GM19397 (cell line): ENCODE measurements at regions not wholly inside any gene's neighbourhood (a gene's known extent, or its start where the extent isn't known, plus 50 kb on each side); places are given as distances from the start of the nearest gene placed in this dataset.

Experiments used
- ATAC-seq: cut with Tn5 transposase; IDR thresholded peaks from one replicate; pipeline ENCODE4 v1.9.1; 2021; ENCODE audit warnings: mild to moderate bottlenecking, moderate library complexity; ENCODE audit not compliant: unreplicated experiment

GRCh38 chr1:38347446-38348175 is 301.0 kb upstream of the POU3F1 start:
- ATAC-seq: no peak

DNA sequence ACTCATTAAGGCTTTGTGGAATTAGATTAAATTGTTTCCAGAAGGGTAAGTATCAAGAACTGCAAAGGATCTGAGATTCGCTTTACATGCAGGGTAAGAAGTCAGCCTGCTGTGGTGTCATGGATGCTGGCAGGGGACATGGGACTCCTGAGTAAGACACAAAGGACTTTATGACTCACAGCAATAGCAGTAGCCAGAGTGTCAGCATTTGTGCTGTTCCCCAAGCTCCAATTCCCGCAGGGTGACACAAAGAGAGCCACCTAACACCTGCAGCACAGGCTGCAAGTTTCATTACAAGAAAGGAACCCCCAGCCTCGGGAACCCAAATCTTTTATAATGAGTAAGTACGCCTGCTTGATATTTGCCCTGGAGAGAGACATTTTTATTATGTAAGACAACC is 298.1 kb upstream of the POU3F1 start:
- no peak for ATAC-seq

DNA sequence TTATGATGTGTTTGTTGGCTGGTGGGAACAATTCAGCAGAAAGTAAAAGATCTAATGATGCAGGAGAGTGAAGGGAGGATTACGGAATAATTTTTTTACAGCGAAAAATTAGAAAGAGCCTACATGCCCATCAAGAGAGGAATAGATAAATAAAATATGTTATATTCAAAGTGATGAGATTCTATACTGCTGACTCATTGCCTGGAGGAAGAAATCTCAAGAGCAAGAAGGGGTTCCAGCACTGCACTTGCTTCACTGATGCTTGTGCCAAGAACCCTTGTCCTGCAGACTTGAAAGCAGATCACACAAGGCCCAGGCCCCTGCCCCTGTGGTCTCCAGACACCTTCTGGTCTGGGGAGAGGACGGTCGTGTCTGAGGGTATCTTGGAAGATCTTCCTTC is 295.1 kb upstream of the POU3F1 start:
- ATAC-seq: no peak

DNA sequence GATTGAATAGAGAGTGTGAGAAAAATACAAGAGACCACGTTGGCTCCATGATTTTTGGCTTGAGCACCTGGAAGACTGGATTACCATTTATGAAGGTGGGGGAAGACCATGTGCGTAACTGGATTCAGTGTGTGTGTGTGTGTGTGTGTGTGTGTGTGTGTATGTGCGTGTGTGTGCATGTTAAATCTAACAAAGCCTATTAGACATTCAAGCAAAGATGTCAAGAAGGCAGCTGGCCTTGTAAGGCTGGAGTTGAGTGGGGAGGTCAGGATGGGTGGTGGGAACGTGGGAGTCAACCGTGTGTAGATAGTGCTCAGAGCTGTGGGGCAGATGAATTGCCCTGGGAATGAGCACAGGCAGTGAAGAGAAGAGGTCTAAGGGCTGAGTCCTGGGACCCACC is 293.8 kb upstream of the POU3F1 start:
- ATAC-seq: no peak

DNA sequence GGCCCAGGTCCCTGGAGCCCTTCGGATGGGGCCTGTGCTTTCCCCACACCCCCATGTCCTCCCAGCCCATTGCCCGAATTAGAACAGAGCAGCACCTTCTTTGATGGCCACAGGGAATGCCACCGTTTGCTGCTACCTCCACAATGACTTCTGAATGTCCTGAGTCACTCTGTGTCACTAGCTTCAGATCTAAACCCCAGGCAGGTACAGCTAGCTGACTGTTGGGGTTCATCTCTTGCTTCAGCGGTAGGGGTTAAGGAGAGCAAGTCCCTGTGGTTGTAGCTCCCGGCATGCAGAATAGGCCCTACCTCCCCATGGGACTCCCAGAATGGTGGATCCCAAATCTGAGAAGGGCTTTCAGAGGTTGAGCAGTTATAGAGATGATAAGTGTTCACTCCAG is 291.1 kb upstream of the POU3F1 start:
- no peak for ATAC-seq

- ATAC-seq: no peak
Measured at GRCh38 chr1:38336961-38337360, 290.4 kb upstream of the POU3F1 start.

- no peak for ATAC-seq
Measured at GRCh38 chr1:38336301-38336923, 289.8 kb upstream of the POU3F1 start.

GRCh38 chr1:38334930-38335592 is 288.5 kb upstream of the POU3F1 start:
- ATAC-seq: no peak

GRCh38 chr1:38332649-38333310 is 286.2 kb upstream of the POU3F1 start:
- ATAC-seq: no peak

GRCh38 chr1:38331496-38332210 is 285.1 kb upstream of the POU3F1 start:
- no peak for ATAC-seq

DNA sequence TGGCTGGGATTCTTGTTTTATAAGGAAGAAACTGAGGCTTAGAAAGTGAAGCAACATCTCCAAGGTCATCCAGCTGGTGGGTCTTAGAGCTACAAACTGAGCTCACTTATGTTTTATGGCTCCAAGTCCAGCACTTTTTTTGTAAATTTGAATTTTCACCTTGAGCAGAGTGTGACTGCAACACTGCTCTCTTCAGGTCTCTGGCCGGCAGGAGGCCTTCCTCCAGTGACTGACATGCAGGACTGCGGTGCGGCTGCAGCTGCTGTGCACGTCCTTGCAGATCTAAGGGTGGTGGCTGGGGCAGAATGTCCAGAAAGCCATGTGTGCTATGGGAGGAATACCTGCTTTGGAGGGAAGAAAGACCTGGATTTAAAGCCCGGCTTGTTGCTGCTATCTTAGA is 284.2 kb upstream of the POU3F1 start:
- no peak for ATAC-seq

DNA sequence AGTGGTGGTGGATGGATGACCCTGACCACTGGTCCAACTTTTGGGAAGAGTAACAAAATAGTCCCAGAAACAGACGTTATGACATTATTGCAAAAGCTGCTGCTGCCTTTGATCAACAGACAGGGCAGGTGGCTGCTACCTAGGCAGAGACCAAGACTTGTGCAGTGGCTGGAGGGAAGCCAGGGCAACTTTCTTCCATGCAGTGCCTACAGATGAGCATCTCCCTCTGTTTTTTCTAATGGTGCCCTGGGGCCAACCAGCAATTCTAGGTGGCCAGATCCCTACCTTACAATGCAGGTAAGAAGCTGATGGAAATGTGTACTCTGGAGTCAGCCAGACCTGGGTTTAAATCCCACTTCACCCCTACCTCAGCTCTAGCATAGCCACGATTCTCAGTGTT is 283.1 kb upstream of the POU3F1 start:
- no peak for ATAC-seq

GRCh38 chr1:38328278-38329035 is 281.9 kb upstream of the POU3F1 start:
- ATAC-seq: no peak

GRCh38 chr1:38327559-38327973 is 281.0 kb upstream of the POU3F1 start:
- ATAC-seq: no peak

GRCh38 chr1:38326856-38327255 is 280.3 kb upstream of the POU3F1 start:
- ATAC-seq: no peak

GRCh38 chr1:38326135-38326534 is 279.5 kb upstream of the POU3F1 start:
- ATAC-seq: no peak

GRCh38 chr1:38312753-38313152 is 266.2 kb upstream of the POU3F1 start:
- no peak for ATAC-seq

- no peak for ATAC-seq
Measured at GRCh38 chr1:38310079-38310478, 263.5 kb upstream of the POU3F1 start.

GRCh38 chr1:38308780-38309179 is 262.2 kb upstream of the POU3F1 start:
- no peak for ATAC-seq

DNA sequence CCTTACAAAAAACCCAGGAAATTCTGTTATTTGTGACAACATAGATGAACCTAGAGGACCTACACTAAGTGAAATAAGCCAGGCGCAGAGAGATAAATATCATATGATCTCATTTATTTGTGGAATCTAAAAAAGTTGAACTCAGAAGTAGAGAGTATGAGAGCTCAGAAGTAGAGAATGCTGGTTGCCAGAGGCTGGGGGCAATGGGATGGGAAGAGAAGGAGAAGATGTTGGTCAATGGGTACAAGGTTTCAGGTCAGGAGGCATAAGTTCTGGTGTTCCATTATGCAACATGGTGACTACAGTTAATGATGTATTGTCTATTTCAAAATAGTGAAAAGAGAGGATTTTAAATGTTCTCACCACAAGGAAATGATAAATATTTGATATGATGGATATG is 259.1 kb upstream of the POU3F1 start:
- ATAC-seq: no peak
